Peyer's patch (tissue), 4 donors: ENCODE measurements at regions not wholly inside any gene's neighbourhood (a gene's known extent, or its start where the extent isn't known, plus 50 kb on each side); places are given as distances from the start of the nearest gene placed in this dataset.

ENCODE experiments used
- DNase-seq, 3 donors: peaks; one replicate each; pipeline ENCODE4 v3.0.0-alpha.2; 2017 to 2019
- H3K27ac ChIP-seq, 4 donors: fragments of 200-600 bp; sonication (generic); one replicate each; pipeline ENCODE4 v1.5.1; 2016 to 2019
- H3K27me3 ChIP-seq, 2 donors: fragments of 200-600 bp; sonication (generic); one replicate each; pipeline ENCODE4 v1.5.1; 2019
- H3K36me3 ChIP-seq, 3 donors: fragments of 200-600 bp; sonication (generic); one replicate each; pipeline ENCODE4 v1.5.1; 2016 to 2019
- H3K4me1 ChIP-seq, 4 donors: fragments of 200-600 bp; sonication (generic); one replicate each; pipeline ENCODE4 v1.5.1; 2016 to 2019
- H3K4me3 ChIP-seq, 4 donors: fragments of 200-600 bp; sonication (generic); 1 replicate in 3 of 4; 2 replicates in 1 of 4; pipeline ENCODE4 v1.5.1; 2016 to 2019; ENCODE audit warnings: mild to moderate bottlenecking in 1 of 4
- H3K9me3 ChIP-seq, 4 donors: fragments of 200-600 bp; sonication (generic); one replicate each; pipeline ENCODE4 v1.5.1; 2016 to 2019; ENCODE audit warnings: mild to moderate bottlenecking in 1 of 4
- POLR2A ChIP-seq, 2 donors: fragments of 450-650 bp; IDR thresholded peaks; one replicate each; pipeline ENCODE4 v1.5.1; 2017; ENCODE audit warnings: antibody characterized with exemption in 2 of 2, mild to moderate bottlenecking in 2 of 2, moderate library complexity in 2 of 2
- TF ChIP-seq, protein P1 (sequence below), 6 experiments: fragments of 450-650 bp in 4 of 6; fragments of 200-600 bp in 2 of 6; sonication (generic) in 1 of 6; IDR thresholded peaks; one replicate each; pipeline ENCODE4 v1.5.1; 2017 to 2019; ENCODE audit warnings: antibody characterized with exemption in 6 of 6, mild to moderate bottlenecking in 3 of 6, moderate library complexity in 1 of 6

DNA sequence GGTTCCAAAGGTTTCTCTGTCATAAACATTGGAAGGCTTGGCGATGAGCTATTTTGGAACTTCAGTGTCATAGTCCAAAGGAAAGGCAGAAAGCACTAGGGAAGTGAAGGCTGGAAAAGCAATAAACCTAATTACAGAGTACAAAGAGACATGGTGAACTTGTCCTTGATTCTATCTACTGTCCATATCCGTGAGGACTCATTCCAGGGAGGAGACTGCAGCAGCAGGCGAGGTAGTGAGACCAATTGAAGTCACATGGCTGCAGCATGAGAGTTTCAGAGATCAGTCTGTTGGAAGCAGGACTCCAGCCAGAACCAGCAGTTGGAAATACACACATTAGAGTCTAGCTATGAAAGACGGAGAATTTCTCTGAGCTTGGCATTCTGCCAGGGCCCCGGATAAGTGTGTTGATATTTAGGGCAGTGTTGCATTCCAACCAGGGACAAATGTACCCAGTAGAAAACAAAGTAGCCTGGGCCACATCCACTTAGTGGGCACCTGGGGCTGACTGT, 54.1 kb upstream of the ARHGAP42 start:
- peak overlapping the region in 3 of 4 donors; percentile 20 to 82 (median 78) for H3K27ac ChIP-seq
- no peaks in the 10 kb centered on the region for H3K27me3 ChIP-seq
- DNase-seq = peak in 2 of 3 donors; percentile 66 to 79
- no peak overlapping the region for H3K4me3 ChIP-seq
- no peaks in the 10 kb centered on the region for H3K9me3 ChIP-seq
- no peaks in the 10 kb centered on the region for H3K36me3 ChIP-seq
- TF ChIP-seq, protein P1, sequence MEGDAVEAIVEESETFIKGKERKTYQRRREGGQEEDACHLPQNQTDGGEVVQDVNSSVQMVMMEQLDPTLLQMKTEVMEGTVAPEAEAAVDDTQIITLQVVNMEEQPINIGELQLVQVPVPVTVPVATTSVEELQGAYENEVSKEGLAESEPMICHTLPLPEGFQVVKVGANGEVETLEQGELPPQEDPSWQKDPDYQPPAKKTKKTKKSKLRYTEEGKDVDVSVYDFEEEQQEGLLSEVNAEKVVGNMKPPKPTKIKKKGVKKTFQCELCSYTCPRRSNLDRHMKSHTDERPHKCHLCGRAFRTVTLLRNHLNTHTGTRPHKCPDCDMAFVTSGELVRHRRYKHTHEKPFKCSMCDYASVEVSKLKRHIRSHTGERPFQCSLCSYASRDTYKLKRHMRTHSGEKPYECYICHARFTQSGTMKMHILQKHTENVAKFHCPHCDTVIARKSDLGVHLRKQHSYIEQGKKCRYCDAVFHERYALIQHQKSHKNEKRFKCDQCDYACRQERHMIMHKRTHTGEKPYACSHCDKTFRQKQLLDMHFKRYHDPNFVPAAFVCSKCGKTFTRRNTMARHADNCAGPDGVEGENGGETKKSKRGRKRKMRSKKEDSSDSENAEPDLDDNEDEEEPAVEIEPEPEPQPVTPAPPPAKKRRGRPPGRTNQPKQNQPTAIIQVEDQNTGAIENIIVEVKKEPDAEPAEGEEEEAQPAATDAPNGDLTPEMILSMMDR (IDR thresholded peaks at IDR 0.05) = peak in 1 of 6 experiments; percentile 3
- TF ChIP-seq POLR2A (IDR thresholded peaks at IDR 0.05) = no peak
- peaks cover 0 to 35% (median 0%) of the 10 kb centered on the region in 4 donors for H3K4me1 ChIP-seq

DNA sequence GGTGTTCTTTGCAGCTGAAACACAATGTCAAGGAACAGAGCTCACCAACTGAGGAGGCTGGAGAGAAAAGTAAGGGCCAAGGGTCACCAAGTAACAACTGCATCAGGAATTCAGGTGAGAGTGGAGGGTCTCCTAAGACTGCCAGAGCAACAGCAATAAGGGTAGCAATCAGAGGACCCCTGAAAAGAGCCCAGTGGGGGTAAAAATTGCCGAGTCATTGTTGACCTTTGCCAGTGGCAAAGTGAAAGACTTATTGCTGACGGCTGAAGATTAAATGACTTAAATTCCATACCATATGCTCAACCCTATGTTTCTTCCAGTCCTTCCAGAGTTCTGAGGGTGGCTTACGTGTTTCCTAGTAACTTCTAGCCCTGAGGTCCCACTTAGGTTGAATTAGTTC, 51.9 kb upstream of the ARHGAP42 start:
- H3K4me3 ChIP-seq = no peak overlapping the region
- H3K27me3 ChIP-seq = no peaks in the 10 kb centered on the region
- no peaks in the 10 kb centered on the region for H3K9me3 ChIP-seq
- TF ChIP-seq POLR2A (IDR thresholded peaks at IDR 0.05) = no peak
- TF ChIP-seq, protein P1 (IDR thresholded peaks at IDR 0.05) = no peak
- H3K4me1 ChIP-seq = peaks cover 0 to 45% (median 0%) of the 10 kb centered on the region in 4 donors
- H3K27ac ChIP-seq = peak overlapping the region in 1 of 4 donors; percentile 3
- DNase-seq = no peak
- H3K36me3 ChIP-seq = no peaks in the 10 kb centered on the region

DNA sequence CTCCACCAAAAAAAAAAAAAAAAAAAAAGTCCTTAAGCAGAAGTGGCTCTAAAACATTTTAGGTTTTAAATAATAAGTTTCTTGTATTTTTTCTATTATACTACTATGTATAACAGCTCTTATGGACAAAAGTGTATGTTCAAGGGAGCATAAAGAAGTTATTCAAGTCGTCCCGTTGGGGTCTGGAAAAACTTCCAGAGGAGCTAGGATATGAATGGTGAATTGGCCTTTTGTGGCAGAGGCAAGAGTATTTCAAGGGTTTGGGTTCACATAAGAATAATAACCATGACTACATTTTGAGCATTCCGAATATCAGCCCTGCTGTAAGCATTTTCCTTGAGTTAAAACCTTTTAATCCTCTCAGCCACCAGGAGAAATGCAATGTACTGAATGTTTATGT, 50.6 kb upstream of the ARHGAP42 start:
- Histone ChIP-seq H3K27ac (no peak overlapping the region), H3K4me1 (peaks cover 0 to 33% (median 0%) of the 10 kb centered on the region in 4 donors), H3K36me3 (no peaks in the 10 kb centered on the region), H3K4me3 (no peak overlapping the region), H3K9me3 (no peaks in the 10 kb centered on the region), H3K27me3 (no peaks in the 10 kb centered on the region)
- DNase-seq = no peak
- TF ChIP-seq, protein P1 (IDR thresholded peaks at IDR 0.05) = no peak
- no peak for TF ChIP-seq POLR2A (IDR thresholded peaks at IDR 0.05)
